ENCODE measurements at regions not wholly inside any gene's neighbourhood (a gene's known extent, or its start where the extent isn't known, plus 50 kb on each side); places are given as distances from the start of the nearest gene placed in this dataset.

GRCh38 chr13:104389691-104390090, 1323.5 kb upstream of the SLC10A2 start:
- TF ChIP-seq CTBP2 (IDR thresholded peaks at IDR 0.05; ENCODE audit: borderline replicate concordance, insufficient read depth, insufficient read length, low read length) (no peak), RXRA (IDR thresholded peaks at IDR 0.05; ENCODE audit: insufficient read depth, low read depth, low read length) (no peak), CTCF (IDR thresholded peaks at IDR 0.05; ENCODE audit: control extremely low read depth in 1 of 3, insufficient read depth in 1 of 3, low read depth in 1 of 3, low read length in 3 of 3) (no peak)
